HG03442 (cell line): ENCODE measurements at regions not wholly inside any gene's neighbourhood (a gene's known extent, or its start where the extent isn't known, plus 50 kb on each side); places are given as distances from the start of the nearest gene placed in this dataset.

Experiments used
- ATAC-seq: cut with Tn5 transposase; IDR thresholded peaks from one replicate; pipeline ENCODE4 v1.9.1; 2021; ENCODE audit warnings: mild to moderate bottlenecking, moderate library complexity; ENCODE audit not compliant: unreplicated experiment

DNA sequence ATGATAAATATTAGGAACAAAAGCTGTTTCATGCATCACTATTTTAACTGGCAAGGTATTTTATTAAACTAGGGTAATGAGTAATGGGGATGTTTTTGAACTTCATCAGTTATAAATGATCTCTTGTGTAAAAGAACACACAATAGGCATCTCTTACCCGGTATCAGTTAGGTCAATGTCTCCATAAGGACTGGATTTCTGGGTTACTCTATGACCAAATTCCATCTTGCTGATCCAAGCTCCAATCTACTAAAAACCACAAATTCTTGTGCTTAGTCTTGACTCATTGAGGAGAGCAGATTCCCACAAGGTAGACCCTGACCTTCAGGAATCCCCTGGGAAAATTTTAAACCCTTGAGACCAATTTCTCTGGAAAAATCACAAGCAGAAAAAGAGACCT lies 1167.7 kb downstream of the XPNPEP1 start:
- no peak for ATAC-seq

GRCh38 chr10:108753326-108753725 lies 1170.0 kb downstream of the XPNPEP1 start:
- ATAC-seq = no peak

GRCh38 chr10:108749042-108749441 lies 1174.3 kb downstream of the XPNPEP1 start:
- peak; percentile 57 for ATAC-seq

- ATAC-seq = no peak
Measured at GRCh38 chr10:108736111-108736510, 1187.2 kb downstream of the XPNPEP1 start.

DNA sequence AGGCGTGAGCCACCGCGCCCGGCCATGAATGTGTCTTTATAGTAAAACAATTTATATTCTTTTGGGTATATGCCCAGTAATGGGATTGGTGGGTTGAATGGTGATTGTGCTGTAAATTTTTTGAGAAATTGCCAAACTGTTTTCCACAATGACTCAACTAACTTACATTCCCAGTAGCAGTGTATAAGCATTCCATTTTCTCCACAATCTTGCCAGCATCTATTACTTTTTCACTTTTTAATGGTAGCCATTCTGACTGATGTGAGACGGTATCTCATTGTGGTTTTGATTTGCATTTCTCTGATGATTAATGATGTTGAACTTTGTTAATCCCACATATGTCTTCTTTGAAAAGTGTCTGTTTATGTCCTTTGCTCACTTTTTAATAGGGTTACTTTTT lies 1187.9 kb downstream of the XPNPEP1 start:
- no peak for ATAC-seq

GRCh38 chr10:108721874-108722273 lies 1201.4 kb downstream of the XPNPEP1 start:
- no peak for ATAC-seq

DNA sequence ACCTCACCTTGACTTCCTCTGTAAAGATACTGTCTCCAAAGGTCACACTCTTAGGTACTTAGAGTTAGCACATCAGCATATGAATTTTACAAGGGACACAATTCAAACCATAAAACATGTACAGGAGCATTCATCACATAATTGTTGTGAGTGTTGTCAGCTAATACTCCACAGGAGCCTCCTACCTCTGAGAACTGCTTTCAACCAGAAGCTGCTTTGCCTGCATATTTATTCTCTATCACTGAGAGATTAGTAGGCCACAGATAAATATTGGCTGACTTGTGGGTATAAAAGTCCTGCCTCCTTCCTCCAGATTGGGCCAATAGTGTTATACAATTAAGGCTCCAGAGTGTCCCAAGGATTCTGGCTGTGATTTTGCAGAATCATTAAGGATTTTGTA lies 1207.0 kb downstream of the XPNPEP1 start:
- ATAC-seq = no peak

DNA sequence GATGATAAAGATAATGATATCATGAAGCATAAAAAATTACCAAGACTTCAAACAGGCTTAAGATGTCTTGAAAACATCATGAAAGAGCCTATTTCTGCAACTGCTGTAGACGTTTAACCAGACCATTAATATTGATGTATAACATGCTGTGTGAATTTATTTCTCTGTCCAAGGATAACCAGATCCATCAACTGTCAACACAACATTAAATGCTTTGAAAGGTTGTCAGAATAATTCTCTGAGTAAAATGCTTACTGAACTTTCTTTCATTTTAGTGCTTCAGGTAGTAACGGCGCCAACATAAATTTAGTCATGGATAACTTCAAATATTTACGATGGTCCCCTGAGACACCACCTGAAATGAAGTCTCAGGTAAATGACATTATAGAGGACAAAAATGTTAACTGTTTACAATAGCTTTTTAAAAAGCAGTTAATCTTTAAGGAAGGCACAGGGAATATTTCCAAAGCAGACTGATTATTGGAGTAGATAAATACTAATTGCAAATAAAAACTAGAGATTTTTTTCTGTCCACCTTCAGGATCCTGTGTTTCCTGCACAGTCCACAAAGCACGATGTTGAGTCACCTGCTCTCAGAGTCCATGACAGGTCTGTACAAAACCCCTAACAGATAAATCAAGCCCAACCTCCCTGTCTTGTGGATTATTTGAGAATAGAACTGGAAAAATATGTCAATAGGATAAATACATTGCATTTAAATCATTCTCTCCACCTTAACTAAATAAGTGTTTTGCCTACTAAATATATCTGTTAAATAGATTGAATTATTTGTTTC lies 1213.2 kb downstream of the XPNPEP1 start:
- no peak for ATAC-seq

DNA sequence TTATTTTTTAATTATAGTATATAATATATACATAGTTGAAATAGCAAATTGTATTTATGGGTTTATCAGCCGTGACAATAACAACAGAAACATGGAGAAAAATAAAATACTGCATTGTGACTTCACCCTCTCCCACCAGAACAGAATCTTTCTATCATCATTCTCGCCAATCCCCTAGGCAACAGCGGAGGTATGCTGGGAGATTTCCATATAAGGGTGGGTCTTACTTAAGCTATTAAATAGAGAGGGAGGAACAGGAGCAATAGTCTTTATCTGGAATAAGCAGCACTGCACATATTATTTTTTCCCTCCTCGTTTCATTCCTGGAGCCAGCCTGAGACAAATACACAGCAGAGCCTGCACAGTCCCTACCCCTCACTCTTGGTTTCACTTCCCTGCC lies 1214.9 kb downstream of the XPNPEP1 start:
- no peak for ATAC-seq

GRCh38 chr10:108696792-108697477 lies 1226.4 kb downstream of the XPNPEP1 start:
- ATAC-seq = peak; percentile 91

DNA sequence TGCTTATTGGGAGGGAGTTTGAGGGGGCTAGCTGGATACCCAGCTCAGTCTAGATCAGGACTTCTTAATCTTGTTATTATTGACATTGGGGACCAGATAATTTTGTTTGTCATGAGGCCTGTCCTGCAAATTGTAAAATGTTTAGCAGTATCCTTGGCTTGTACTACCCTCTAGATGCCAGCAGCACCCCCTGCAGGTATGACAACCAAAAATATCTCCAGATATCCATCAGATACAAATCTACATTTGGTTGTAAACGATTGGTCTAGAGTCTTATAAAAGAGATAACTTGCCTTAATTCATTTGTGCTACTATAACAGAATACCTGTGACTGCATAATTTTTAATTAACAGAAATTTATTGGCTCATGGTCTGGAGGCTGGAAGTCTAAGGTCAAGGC lies 1232.2 kb downstream of the XPNPEP1 start:
- no peak for ATAC-seq

GRCh38 chr10:108690530-108690929 lies 1232.8 kb downstream of the XPNPEP1 start:
- no peak for ATAC-seq

DNA sequence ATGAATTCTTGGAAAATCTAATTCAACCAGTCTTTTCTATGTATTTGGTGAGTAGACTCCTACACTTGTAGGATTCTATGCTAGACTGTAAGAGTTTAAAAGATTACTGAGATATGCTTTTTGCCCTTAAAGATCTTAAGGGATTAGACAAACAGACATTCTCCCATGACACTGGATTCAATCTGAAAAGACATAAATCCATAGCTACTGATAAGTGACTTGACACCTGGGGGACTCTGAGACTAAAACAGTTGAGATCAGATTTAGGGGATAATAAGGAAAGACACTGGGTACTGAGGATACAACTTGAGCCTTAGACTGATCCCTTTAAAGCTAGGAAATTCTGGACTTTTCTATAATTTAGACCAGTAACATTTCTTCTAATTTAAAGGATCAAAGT lies 1233.4 kb downstream of the XPNPEP1 start:
- ATAC-seq = no peak

- peak; percentile 75 for ATAC-seq
Measured at GRCh38 chr10:108688314-108688713, 1235.0 kb downstream of the XPNPEP1 start.

DNA sequence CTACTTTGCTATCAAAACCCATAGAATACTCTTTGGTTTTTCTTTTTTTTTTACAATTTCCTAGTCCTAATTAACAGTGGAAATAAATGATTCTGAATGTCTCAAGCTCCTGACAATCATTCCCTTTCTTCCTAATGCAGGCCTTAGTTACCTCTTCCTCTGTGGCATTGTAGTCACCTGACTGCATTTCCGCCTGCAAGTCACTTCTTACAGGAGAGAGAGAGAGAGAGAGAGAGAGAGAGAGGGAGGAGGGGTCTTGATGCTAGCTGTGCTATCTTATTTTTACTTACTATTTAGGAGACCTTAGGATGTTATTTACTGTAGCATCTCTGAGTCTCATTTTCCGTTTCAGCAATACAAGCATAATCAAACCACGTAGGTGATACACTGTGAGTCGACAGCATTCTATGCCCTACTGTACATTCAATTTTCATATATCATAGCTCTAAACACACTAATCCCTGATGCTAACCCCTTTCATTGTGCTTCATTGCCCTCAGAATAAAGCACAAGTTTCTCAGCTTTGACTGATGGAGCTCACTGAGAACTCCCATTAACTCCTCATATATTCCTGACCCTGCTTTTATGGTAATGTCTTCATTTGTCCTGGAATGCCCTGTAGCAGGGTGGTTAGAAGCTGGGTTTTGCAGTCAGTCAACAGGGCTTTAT lies 1237.3 kb downstream of the XPNPEP1 start:
- ATAC-seq = no peak

- no peak for ATAC-seq
Measured at GRCh38 chr10:108684431-108684830, 1238.9 kb downstream of the XPNPEP1 start.

DNA sequence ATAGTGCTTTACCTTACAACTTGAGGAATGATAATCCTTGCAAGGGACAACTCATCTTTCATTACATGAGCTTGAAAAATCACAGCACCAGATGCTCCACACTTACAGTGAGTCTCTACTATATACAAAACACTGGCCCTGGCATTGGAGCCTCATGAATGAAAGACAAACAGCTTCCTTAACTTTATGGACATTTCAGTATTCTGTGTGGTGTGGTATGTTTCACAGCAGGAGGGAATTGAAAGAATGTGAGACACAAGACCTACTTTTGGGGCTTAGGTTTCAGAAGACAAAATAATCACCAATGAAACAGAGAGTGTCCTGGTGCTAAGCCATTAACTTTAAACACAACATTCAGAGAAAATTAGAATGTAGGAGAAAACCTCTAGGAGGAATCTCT lies 1249.6 kb downstream of the XPNPEP1 start:
- no peak for ATAC-seq

DNA sequence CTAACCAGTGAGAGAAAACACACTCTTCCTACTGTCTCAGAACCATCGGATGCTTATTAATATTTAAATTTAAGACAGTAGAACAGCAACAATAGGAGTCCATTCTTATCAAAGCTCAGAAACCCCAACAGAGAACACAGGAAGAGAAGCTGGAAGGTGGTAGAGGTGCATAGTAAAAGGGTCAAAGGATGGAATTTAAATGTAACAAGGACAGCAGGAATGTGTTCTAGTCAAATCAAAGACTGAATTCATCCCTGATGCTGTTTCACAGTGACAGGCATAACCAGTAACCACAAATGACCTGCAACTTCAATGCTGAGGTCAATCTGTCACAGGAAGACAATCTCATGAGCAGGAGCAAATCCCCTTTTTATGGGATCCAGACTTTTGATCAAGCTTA lies 1259.7 kb downstream of the XPNPEP1 start:
- ATAC-seq = no peak

- ATAC-seq = no peak
Measured at GRCh38 chr10:108662975-108663374, 1260.3 kb downstream of the XPNPEP1 start.

DNA sequence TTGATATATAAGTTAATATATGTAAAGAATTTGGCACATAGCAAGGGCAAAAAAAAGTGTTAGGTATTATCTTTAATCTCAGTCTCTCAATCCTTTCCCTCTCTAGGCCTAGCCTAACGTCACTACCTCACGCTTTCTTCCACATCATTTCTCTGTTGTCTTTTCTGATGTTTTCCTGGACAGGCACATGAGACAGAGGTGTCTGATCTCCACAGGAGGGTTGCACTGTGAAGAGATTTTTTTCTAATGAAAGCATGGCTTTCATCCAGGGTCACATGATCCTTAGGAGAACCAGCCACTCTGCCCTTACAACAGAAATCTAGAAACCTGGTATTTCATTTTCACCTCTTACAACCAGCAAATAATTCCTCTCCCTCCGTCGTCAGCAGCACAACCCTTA lies 1268.3 kb downstream of the XPNPEP1 start:
- ATAC-seq = no peak

GRCh38 chr10:108653531-108653930 lies 1269.8 kb downstream of the XPNPEP1 start:
- ATAC-seq = no peak

GRCh38 chr10:108639010-108639409 lies 1284.3 kb downstream of the XPNPEP1 start:
- no peak for ATAC-seq
